ENCODE measurements at regions not wholly inside any gene's neighbourhood (a gene's known extent, or its start where the extent isn't known, plus 50 kb on each side); places are given as distances from the start of the nearest gene placed in this dataset.

DNA sequence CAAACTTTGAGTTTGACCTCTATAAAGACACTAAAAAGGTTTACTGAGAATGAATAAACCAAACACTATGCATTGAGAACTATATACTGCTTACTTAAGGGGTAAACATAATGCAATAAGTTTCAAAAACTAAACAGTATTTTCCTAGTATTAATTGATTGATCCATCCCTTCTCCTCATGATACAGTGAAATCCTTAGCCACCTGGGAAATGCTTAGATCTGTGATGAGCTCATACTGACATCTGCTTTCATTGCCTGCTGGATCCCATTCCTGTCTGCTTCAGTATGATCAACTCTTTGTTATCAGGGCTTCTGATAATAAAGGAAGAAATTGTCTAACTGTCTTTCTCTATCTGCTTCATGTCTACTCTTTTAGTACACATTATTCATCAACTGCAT lies 74.9 kb upstream of the UBE2E3 start:
- TF ChIP-seq, protein P1, sequence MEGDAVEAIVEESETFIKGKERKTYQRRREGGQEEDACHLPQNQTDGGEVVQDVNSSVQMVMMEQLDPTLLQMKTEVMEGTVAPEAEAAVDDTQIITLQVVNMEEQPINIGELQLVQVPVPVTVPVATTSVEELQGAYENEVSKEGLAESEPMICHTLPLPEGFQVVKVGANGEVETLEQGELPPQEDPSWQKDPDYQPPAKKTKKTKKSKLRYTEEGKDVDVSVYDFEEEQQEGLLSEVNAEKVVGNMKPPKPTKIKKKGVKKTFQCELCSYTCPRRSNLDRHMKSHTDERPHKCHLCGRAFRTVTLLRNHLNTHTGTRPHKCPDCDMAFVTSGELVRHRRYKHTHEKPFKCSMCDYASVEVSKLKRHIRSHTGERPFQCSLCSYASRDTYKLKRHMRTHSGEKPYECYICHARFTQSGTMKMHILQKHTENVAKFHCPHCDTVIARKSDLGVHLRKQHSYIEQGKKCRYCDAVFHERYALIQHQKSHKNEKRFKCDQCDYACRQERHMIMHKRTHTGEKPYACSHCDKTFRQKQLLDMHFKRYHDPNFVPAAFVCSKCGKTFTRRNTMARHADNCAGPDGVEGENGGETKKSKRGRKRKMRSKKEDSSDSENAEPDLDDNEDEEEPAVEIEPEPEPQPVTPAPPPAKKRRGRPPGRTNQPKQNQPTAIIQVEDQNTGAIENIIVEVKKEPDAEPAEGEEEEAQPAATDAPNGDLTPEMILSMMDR (IDR thresholded peaks at IDR 0.05 in 2 of 3, conservative IDR thresholded peaks at IDR 0.05 in 1 of 3; ENCODE audit: borderline replicate concordance in 1 of 3, insufficient read depth in 1 of 3, low read depth in 2 of 3, low read length in 2 of 3): no peak
- TF ChIP-seq EZH2phosphoT487 (IDR thresholded peaks at IDR 0.05; ENCODE audit: borderline replicate concordance): no peak
- no peak for TF ChIP-seq POLR2A (IDR thresholded peaks at IDR 0.05; ENCODE audit: borderline replicate concordance, extremely low read depth, insufficient read depth, insufficient read length)
- TF ChIP-seq, protein P2, sequence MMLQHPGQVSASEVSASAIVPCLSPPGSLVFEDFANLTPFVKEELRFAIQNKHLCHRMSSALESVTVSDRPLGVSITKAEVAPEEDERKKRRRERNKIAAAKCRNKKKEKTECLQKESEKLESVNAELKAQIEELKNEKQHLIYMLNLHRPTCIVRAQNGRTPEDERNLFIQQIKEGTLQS (IDR thresholded peaks at IDR 0.05): no peak
- TF ChIP-seq POLR2AphosphoS5 (IDR thresholded peaks at IDR 0.05; ENCODE audit: low read depth, low read length): no peak
- TF ChIP-seq CEBPB (IDR thresholded peaks at IDR 0.05; ENCODE audit: low read depth): no peak
